ENCODE measurements at regions not wholly inside any gene's neighbourhood (a gene's known extent, or its start where the extent isn't known, plus 50 kb on each side); places are given as distances from the start of the nearest gene placed in this dataset.

GRCh38 chr3:31405515-31405914 lies 127.2 kb upstream of the STT3B start:
- no peak for DNase-seq

- no peak for DNase-seq
Observed at GRCh38 chr3:31406896-31407295, 125.8 kb upstream of the STT3B start.

DNA sequence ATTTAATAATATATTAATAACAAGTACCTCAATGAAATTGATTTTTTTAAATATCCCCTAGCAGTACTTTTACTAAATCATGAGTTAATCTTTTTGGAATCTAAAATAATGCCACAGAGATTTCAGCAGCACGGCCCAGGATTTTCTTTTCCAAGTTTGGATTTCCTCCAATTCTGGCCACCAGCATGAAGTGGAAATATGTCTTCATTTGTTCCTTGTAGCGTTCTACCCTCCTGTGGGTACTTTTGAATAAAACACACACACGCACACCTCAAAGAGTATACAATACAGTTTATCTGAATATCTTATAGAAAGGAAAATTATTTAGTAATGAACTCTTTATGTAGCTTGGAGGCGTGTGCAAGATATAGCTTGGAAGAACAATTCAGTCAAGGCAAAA lies 125.1 kb upstream of the STT3B start:
- no peak for DNase-seq

GRCh38 chr3:31408720-31409119 lies 124.0 kb upstream of the STT3B start:
- DNase-seq: no peak

GRCh38 chr3:31409389-31409788 lies 123.3 kb upstream of the STT3B start:
- no peak for DNase-seq

GRCh38 chr3:31409866-31410265 lies 122.9 kb upstream of the STT3B start:
- DNase-seq: no peak

DNA sequence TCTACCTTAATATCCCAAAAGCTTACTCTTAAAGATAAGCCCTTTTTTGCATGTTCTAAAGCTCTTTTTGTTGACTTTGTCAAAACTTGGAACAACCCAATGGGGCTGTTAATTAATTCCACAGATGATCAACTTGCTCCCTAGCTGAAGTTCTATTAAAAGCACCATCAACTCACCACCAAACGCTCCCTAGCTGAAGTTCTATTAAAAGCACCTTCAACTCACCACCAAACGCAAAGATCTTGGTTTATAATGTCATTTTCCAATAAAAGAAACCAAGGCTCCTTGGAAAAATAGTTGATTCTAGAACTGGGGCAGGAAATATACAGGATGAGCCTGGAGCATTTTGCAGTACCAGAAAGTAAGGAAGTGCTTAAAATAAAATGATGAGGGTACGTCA lies 122.3 kb upstream of the STT3B start:
- DNase-seq: no peak

DNA sequence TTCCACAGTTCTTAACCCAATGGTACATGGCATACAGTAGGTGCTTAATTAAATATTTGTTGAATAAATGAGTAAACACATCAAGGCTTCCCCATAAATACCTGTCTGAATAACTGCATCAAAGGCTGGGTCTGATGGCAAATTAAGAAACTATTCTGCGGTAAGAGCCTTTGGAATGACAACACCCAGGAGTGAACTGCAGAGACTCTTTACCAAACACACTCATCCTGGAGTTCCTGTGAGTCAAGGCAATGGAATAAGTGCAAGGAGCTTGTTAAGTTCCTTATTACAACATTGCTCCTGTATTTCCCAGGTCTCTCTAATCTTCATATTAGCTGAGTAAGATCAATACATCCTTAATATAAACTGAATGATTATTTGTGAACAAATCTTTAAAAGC lies 119.9 kb upstream of the STT3B start:
- DNase-seq: no peak

DNA sequence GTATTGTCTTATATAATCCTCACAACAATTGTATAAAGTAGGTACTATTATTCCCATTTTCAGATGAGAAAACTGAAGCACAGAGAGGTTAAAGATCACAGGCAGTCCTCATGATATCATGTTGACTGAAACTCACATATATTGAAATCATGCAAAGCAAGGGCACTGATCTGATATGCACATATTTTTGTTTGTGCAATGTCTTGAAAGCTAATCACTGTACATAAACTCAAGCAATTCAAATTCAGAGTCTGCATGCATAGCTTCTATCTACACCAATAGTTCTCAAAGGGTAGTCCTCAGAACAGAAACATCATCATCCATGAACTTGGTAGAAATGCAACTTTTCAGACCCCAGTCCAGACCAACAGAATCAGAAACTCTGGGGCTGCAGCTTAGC lies 119.2 kb upstream of the STT3B start:
- DNase-seq: no peak

DNA sequence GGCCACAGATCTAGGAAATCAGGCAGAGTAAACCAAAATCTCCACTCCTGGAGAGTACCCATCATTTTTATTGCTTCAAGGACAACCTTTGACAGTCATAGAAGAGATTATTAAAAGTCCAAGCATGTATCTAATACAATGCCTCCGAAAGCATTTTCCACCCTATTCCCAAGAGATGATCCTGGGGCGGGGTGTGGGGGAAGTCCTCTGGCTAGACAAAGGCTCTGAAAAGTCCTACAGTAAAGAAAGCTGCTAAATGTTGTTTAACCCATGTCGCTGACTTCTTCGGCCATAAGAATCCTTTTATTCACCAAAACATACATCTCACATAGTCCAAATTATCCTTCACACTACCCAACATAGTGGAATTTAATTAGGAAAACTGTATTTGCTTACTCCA lies 115.7 kb upstream of the STT3B start:
- DNase-seq: no peak

GRCh38 chr3:31417486-31417885 lies 115.2 kb upstream of the STT3B start:
- no peak for DNase-seq

DNA sequence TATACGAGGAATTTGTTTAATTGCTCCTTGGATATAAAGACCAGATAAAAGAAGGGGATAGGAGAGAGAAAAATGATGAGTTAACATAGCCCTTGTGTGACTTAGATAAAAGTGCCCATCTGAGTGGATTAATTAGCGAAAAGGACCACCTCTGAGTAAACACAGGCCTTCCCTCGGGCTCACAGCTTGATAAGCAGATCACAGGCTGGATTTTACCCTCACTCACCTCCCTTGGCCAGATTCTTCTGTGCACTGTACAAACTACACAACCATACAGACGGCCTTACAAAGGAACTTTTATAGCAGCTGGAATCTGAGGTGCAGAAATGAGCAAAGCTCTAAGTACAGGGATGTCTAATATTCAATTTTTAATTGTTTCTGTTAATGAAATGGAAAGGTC lies 112.4 kb upstream of the STT3B start:
- DNase-seq: no peak

GRCh38 chr3:31421314-31422048 lies 111.2 kb upstream of the STT3B start:
- peak in 1 of 6 experiments; percentile 17 for DNase-seq

GRCh38 chr3:31422237-31422636 lies 110.5 kb upstream of the STT3B start:
- no peak for DNase-seq

DNA sequence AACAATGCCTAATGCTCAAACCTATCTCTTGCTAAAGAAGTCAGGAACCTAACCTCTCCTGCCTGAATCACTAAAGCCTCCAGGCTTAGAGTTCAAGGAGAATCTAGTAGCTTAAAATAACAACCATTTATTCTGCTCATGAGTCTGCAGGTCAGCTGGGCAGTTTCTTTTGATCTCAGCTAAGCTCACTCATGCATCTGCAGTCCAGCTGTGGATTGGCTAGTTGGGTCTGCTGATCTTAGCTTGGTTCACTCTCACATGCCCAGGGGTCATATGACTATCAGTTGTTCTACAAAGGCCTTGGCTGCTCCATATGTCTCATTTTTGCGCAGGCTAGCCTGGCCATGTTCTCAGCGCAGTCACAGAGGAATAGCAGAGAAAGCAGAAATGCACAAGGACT lies 109.2 kb upstream of the STT3B start:
- no peak for DNase-seq

GRCh38 chr3:31425401-31425800 lies 107.3 kb upstream of the STT3B start:
- DNase-seq: no peak

DNA sequence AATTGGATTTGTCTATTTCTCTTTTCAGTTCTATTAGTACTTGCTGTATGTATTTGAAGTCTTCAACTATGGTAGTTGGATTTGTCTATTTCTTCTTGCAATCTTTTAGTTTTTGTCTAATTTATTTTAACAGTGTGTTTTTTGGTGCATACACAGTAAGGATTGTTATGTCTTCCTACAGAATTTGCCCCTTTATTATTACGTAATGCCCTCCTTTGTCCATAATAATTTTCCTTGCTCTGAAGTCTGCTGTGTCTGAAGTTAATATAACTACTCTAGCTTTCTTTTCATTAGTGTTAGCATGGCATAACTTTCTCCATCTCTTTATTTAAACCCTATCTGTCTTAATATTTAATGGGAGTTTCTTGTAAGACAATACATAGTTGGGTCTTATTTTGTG lies 105.1 kb upstream of the STT3B start:
- DNase-seq: no peak

DNA sequence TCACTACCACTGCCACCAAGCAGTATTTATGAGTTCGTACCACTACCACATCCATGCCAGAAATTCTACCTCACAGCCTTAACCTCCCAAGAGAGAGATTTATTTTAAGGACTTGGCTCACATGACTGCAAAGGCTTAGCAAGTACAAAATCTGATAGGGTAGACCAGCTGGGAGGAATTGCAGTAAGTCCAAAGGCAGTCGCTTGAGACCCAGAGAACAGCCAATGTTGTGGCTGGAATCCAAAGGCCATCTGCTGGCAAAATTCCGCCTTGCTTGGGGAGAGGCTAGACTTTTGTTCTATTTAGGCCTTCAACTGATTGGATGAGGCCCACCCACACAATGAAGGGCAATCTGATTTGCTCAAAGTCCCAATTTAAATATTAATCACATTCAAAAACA lies 101.4 kb upstream of the STT3B start:
- DNase-seq: no peak

DNA sequence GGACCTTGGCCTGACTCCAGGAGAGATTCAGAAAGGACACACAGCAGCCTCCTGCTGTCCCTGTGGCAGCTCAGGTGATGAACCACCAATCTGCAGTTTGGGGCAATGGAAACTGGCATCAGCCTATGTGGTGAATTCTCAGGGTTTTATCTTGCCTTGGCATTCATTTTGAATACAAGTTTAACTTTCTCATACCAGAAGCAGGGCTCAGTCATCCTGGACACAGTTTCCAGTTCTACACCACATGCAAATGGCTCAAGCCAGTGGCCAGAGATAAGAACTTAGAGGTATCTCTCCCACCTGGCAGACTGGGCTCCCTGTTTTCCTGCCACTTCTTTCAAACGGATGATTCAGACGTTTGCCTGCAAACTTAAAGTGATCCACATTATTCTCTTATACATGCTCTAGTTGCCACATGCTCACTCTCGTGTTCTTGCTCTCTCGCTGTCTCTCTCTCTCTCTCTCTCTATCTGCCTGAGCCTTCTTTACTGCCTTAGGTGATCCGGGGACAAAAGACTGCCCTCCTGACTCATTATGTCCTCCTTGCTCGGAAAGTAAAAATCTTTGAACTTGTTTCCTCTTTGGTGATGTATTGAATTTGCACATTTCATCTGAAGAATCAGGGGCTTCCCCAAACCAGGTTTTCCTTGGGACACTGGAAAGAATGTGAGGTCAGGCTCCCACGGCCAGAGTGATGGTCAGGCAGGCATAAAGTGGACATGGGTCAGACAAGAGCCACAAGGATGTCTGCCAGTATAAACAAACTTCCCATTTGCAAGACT lies 99.6 kb upstream of the STT3B start:
- no peak for DNase-seq

DNA sequence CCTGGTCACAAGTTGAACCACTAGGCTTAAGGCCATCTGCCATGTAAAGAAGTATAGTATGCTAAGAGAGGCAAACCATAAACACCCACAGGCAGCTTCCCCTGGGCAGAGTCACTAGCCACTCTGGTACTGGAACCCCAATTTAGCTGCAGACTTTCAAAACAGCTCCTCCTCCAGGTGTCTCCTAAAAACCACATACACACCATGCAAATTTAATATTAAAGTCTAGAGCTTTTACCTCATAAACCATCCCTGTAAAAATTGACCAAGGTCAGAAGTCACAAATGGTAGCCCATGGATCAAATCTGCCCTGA lies 99.1 kb upstream of the STT3B start:
- DNase-seq: no peak

DNA sequence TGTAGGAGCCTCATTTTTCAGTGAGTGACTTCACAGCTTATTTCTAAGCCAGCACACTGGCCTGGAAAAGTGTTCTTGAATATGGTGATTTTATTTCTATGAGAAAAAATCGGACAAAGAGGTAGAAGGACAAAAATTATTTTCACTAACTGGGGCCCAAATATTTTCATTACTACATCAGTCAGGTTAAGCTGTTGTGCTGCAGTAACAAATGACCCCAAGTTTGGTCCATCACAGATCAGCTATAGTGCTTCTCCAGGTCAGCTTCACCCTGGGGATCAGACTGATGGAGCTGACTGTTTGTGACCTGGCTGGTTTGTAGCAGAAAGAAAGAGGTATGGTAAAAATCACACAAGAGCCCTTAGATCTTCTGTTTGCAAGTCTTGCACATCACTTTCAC lies 97.9 kb upstream of the STT3B start:
- no peak for DNase-seq

DNA sequence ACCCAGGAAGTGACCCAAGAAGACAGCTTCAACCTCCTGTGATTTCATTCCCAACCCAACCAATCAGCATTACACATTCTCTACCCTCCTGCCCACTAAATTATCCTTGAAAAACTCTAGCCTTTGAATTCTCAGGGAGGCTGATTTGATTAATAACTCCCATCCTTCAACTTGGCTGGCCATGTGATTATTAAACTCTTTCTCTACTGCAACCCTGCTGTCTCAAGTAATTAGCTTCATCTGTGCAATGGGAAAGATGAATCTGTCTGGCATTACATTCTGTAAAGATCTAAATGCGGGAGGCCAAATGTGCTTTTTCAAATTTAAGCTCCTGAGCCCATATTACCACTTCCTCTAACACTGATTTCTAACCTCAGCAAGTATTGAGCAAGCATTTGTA lies 95.9 kb upstream of the STT3B start:
- DNase-seq: no peak

DNA sequence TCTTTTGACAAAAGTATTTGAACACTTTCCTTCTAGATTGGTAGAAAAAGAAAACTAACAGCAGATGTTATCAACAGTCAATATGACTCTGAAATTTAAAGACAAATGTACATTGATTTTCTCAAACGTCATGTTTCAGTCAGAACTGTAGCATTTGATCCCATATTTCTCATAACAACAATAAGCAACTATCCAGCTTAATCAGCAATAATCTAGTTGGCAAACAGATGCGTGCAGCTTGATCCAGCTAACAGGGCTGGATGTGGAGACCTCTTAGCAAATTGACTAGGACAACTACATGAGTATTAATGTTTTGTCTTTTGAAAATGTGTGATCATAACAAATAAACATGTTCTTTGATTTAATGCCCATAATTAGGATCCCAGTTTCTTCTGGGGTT lies 94.0 kb upstream of the STT3B start:
- DNase-seq: no peak

- DNase-seq: no peak
Observed at GRCh38 chr3:31439890-31440750, 92.6 kb upstream of the STT3B start.
